ENCODE measurements at regions not wholly inside any gene's neighbourhood (a gene's known extent, or its start where the extent isn't known, plus 50 kb on each side); places are given as distances from the start of the nearest gene placed in this dataset.

GRCh38 chr15:95998935-95999334, 331.6 kb upstream of the NR2F2 start:
- TF ChIP-seq CTCF (conservative IDR thresholded peaks at IDR 0.05 in 1 of 2, IDR thresholded peaks at IDR 0.05 in 1 of 2; ENCODE audit: low read depth in 1 of 2, low read length in 2 of 2), result no peak
- no peak for TF ChIP-seq EZH2 (IDR thresholded peaks at IDR 0.05; ENCODE audit: low read length, missing control alignments)

Data from fibroblast of lung (primary cell).